OCI-LY7 (cell line): ENCODE measurements at regions not wholly inside any gene's neighbourhood (a gene's known extent, or its start where the extent isn't known, plus 50 kb on each side); places are given as distances from the start of the nearest gene placed in this dataset.

ENCODE experiments used
- EZH2phosphoT487 ChIP-seq: fragments of 200-600 bp; sonication (generic); IDR thresholded peaks from 2 replicates; pipeline ENCODE4 v1.6.1; 2018; ENCODE audit warnings: low read depth, borderline replicate concordance, mild to moderate bottlenecking, mixed run types, antibody characterized with exemption, low read length, moderate library complexity, mixed read lengths
- TF ChIP-seq, protein P1 (sequence below): fragments of 200-600 bp; sonication (generic); conservative IDR thresholded peaks from 2 replicates; pipeline ENCODE4 v1.5.1; 2014; ENCODE audit warnings: mild to moderate bottlenecking, antibody characterized with exemption, low read length, moderate library complexity, mixed read lengths

DNA sequence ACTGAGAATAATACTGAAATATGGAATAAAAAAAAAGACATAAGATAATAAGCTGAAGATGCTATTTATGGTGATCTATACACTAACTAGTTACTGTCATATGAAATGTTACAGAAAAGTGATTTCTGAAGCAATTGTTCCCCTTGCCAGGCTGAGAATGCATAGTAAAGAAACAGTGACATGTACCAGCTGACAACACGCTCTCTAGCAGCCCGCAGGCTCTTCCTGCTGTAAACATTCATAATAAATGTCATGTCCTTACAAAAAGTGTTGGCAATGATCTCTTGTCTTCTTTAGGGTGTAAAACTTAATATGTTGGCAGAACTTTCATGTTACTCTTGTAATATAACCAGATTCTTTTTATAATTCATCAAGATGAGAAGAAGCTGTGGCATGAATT lies 1171.3 kb downstream of the DSC3 start:
- TF ChIP-seq, protein P1, sequence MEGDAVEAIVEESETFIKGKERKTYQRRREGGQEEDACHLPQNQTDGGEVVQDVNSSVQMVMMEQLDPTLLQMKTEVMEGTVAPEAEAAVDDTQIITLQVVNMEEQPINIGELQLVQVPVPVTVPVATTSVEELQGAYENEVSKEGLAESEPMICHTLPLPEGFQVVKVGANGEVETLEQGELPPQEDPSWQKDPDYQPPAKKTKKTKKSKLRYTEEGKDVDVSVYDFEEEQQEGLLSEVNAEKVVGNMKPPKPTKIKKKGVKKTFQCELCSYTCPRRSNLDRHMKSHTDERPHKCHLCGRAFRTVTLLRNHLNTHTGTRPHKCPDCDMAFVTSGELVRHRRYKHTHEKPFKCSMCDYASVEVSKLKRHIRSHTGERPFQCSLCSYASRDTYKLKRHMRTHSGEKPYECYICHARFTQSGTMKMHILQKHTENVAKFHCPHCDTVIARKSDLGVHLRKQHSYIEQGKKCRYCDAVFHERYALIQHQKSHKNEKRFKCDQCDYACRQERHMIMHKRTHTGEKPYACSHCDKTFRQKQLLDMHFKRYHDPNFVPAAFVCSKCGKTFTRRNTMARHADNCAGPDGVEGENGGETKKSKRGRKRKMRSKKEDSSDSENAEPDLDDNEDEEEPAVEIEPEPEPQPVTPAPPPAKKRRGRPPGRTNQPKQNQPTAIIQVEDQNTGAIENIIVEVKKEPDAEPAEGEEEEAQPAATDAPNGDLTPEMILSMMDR, result no peak
- no peak for TF ChIP-seq EZH2phosphoT487
